Stimulated activated naive CD8-positive, alpha-beta T cell treated with anti-CD3 and anti-CD28 coated beads, Interleukin-15, Interleukin-2, amounts not matched to agents 100 ng/mL and 50 ng/mL, for 24 hours (primary cell): ENCODE measurements at regions not wholly inside any gene's neighbourhood (a gene's known extent, or its start where the extent isn't known, plus 50 kb on each side); places are given as distances from the start of the nearest gene placed in this dataset.

Experiments used
- H3K27ac Mint-ChIP-seq: one replicate; pipeline ENCODE4 v1.8.0; 2021; ENCODE audit warnings: mild to moderate bottlenecking, mixed read lengths
- H3K27me3 Mint-ChIP-seq: one replicate; pipeline ENCODE4 v1.8.0; 2021; ENCODE audit warnings: mixed read lengths
- H3K36me3 Mint-ChIP-seq: one replicate; pipeline ENCODE4 v1.8.0; 2021; ENCODE audit warnings: low read depth, mixed read lengths
- H3K4me1 Mint-ChIP-seq: one replicate; pipeline ENCODE4 v1.8.0; 2021; ENCODE audit warnings: low read depth, mixed read lengths
- H3K4me3 Mint-ChIP-seq: one replicate; pipeline ENCODE4 v1.8.0; 2021; ENCODE audit warnings: mild to moderate bottlenecking, mixed read lengths
- H3K9me3 Mint-ChIP-seq: one replicate; pipeline ENCODE4 v1.8.0; 2021; ENCODE audit warnings: mixed read lengths

- Mint-ChIP-seq H3K9me3 (no peaks in the 10 kb centered on the region), H3K4me1 (peaks cover 7% of the 10 kb centered on the region), H3K27me3 (peaks cover 22% of the 10 kb centered on the region), H3K4me3 (no peak overlapping the region), H3K27ac (no peak overlapping the region), H3K36me3 (no peaks in the 10 kb centered on the region)
These were observed 56.4 kb upstream of the PRSS58 start for GRCh38 chr7:142314281-142314680.

- Mint-ChIP-seq H3K4me1 (peaks cover 7% of the 10 kb centered on the region), H3K4me3 (peak overlapping the region; percentile 27), H3K9me3 (no peaks in the 10 kb centered on the region), H3K27me3 (peaks cover 22% of the 10 kb centered on the region), H3K27ac (no peak overlapping the region), H3K36me3 (no peaks in the 10 kb centered on the region)
These were observed 55.7 kb upstream of the PRSS58 start for GRCh38 chr7:142313528-142313927.

- H3K4me1 Mint-ChIP-seq, result peaks cover 7% of the 10 kb centered on the region
- no peak overlapping the region for H3K4me3 Mint-ChIP-seq
- H3K27ac Mint-ChIP-seq, result no peak overlapping the region
- H3K9me3 Mint-ChIP-seq, result no peaks in the 10 kb centered on the region
- peaks cover 16% of the 10 kb centered on the region for H3K27me3 Mint-ChIP-seq
- no peaks in the 10 kb centered on the region for H3K36me3 Mint-ChIP-seq
These were observed 54.0 kb upstream of the PRSS58 start for GRCh38 chr7:142311876-142312275.

GRCh38 chr7:142308918-142309317, 51.1 kb upstream of the PRSS58 start:
- H3K9me3 Mint-ChIP-seq, result no peaks in the 10 kb centered on the region
- H3K27ac Mint-ChIP-seq, result no peak overlapping the region
- peaks cover 5% of the 10 kb centered on the region for H3K27me3 Mint-ChIP-seq
- no peaks in the 10 kb centered on the region for H3K36me3 Mint-ChIP-seq
- peak overlapping the region; percentile 32 for H3K4me3 Mint-ChIP-seq
- H3K4me1 Mint-ChIP-seq, result peaks cover 7% of the 10 kb centered on the region

GRCh38 chr7:142308326-142308725, 50.5 kb upstream of the PRSS58 start:
- Mint-ChIP-seq H3K4me1 (peaks cover 7% of the 10 kb centered on the region), H3K27me3 (peaks cover 10% of the 10 kb centered on the region), H3K36me3 (no peaks in the 10 kb centered on the region), H3K9me3 (no peaks in the 10 kb centered on the region), H3K27ac (no peak overlapping the region), H3K4me3 (peak overlapping the region; percentile 32)
